Erythroblast (primary cell): ENCODE measurements at regions not wholly inside any gene's neighbourhood (a gene's known extent, or its start where the extent isn't known, plus 50 kb on each side); places are given as distances from the start of the nearest gene placed in this dataset.

Source experiments
- GATA1 ChIP-seq: IDR thresholded peaks from 2 replicates; pipeline ENCODE4 v1.6.1; 2011; ENCODE audit warnings: low read depth, mild to moderate bottlenecking, control low read depth, low read length, moderate library complexity
- POLR2A ChIP-seq: IDR thresholded peaks from 2 replicates; pipeline ENCODE4 v1.6.1; 2011; ENCODE audit warnings: mild to moderate bottlenecking, low read length

- TF ChIP-seq POLR2A = no peak
- no peak for TF ChIP-seq GATA1
Measured at GRCh38 chr2:138219961-138220360, 255.7 kb downstream of the HNMT start.
